SK-N-SH (cell line): ENCODE measurements at regions not wholly inside any gene's neighbourhood (a gene's known extent, or its start where the extent isn't known, plus 50 kb on each side); places are given as distances from the start of the nearest gene placed in this dataset.

Source experiments
- CTCF ChIA-PET: fragments of 300-600, 350-600 bp; formaldehyde crosslinking; extraction: SDS; loops from one replicate; lab custom pipeline; 2021; lab: Yijun Ruan, JAX
- POLR2A ChIA-PET: fragments of 350-600 bp; sonication (Branson Sonifier 250); formaldehyde crosslinking; extraction: SDS; loops from one replicate; lab custom pipeline; 2020; ENCODE audit warnings: antibody characterized with exemption, inconsistent platforms; lab: Yijun Ruan, JAX
- DNase-seq: peaks from one replicate; pipeline ENCODE4 v3.0.0; 2012
- H2AFZ ChIP-seq: fragments of 200-600 bp; sonication (generic); 2 replicates; pipeline ENCODE4 v1.8.1; 2016; ENCODE audit warnings: antibody characterized with exemption, mild to moderate bottlenecking, low read depth
- H3F3A ChIP-seq: fragments of 200-600 bp; sonication (generic); replicated peaks from 2 replicates; pipeline ENCODE3; 2016; ENCODE audit warnings: antibody characterized with exemption, mild to moderate bottlenecking; ENCODE audit not compliant: insufficient read depth
- H3K27ac ChIP-seq, 2 experiments: fragments of 200-500 bp in 1 of 2; fragments of 200-600 bp in 1 of 2; sonication (Bioruptor generic) in 1 of 2; sonication (generic), shearing (Covaris generic) in 1 of 2; 2 replicates each; pipeline versions ENCODE4 v1.5.1 to v1.6.1; 2014 to 2016; ENCODE audit warnings: low read depth in 2 of 2, inconsistent platforms in 1 of 2, low read length in 1 of 2, mild to moderate bottlenecking in 1 of 2, mixed read lengths in 1 of 2
- H3K27me3 ChIP-seq: fragments of 200-600 bp; sonication (generic), shearing (Covaris generic); 2 replicates; pipeline ENCODE4 v1.6.1; 2016; ENCODE audit warnings: mixed run types; ENCODE audit not compliant: insufficient read depth
- H3K36me3 ChIP-seq, 2 experiments: fragments of 200-500 bp in 1 of 2; fragments of 200-600 bp in 1 of 2; sonication (Bioruptor generic) in 1 of 2; sonication (generic) in 1 of 2; replicated peaks in 1 of 2; 2 replicates each; pipeline versions ENCODE3 to v1.5.1; 2014 to 2016; ENCODE audit warnings: low read length in 1 of 2, mild to moderate bottlenecking in 1 of 2; ENCODE audit not compliant: insufficient read depth in 2 of 2, control insufficient read depth in 1 of 2
- H3K4me1 ChIP-seq, 2 experiments: fragments of 200-500 bp in 1 of 2; fragments of 200-600 bp in 1 of 2; sonication (Bioruptor generic) in 1 of 2; sonication (generic), shearing (Covaris generic) in 1 of 2; 2 replicates each; pipeline versions ENCODE4 v1.5.1 to v1.6.1; 2014 to 2016; ENCODE audit warnings: low read depth in 1 of 2, low read length in 1 of 2, mixed run types in 1 of 2; ENCODE audit not compliant: insufficient read depth in 2 of 2, control insufficient read depth in 1 of 2
- H3K4me2 ChIP-seq: fragments of 200-600 bp; sonication (generic), shearing (Covaris generic); 2 replicates; pipeline ENCODE4 v1.6.1; 2017; ENCODE audit warnings: mixed run types
- H3K4me3 ChIP-seq, 2 experiments: fragments of 200-500 bp in 1 of 2; fragments of 200-600 bp in 1 of 2; sonication (Bioruptor generic) in 1 of 2; sonication (generic), shearing (Covaris generic) in 1 of 2; 2 replicates each; pipeline versions ENCODE4 v1.5.1 to v1.8.1; 2014 to 2016; ENCODE audit warnings: low read depth in 2 of 2, inconsistent platforms in 1 of 2, low read length in 1 of 2, mild to moderate bottlenecking in 1 of 2, mixed read lengths in 1 of 2, moderate library complexity in 1 of 2
- H3K79me2 ChIP-seq: fragments of 200-600 bp; sonication (generic); 2 replicates; pipeline ENCODE4 v1.8.1; 2017; ENCODE audit warnings: mild to moderate bottlenecking; ENCODE audit not compliant: insufficient read depth
- H3K9ac ChIP-seq: fragments of 200-600 bp; sonication (generic); 2 replicates; pipeline ENCODE4 v1.6.1; 2017; ENCODE audit warnings: mixed run types
- H3K9me2 ChIP-seq: fragments of 200-600 bp; sonication (generic); 2 replicates; pipeline ENCODE4 v1.6.1; 2017; ENCODE audit warnings: mixed run types
- H3K9me3 ChIP-seq: fragments of 200-600 bp; sonication (generic); 2 replicates; pipeline ENCODE4 v1.6.1; 2017; ENCODE audit warnings: mixed run types, mild to moderate bottlenecking, moderate library complexity
- H4K20me1 ChIP-seq: fragments of 200-600 bp; sonication (generic); 2 replicates; pipeline ENCODE4 v1.6.1; 2017; ENCODE audit warnings: mild to moderate bottlenecking, mixed run types; ENCODE audit not compliant: insufficient read depth
- CHD2 ChIP-seq: fragments of 150-350 bp; IDR thresholded peaks from 2 replicates; pipeline ENCODE4 v1.6.1; 2018; ENCODE audit warnings: low read length; ENCODE audit not compliant: partially characterized antibody
- ELF1 ChIP-seq: IDR thresholded peaks from 2 replicates; pipeline ENCODE4 v1.4.0; 2012
- EP300 ChIP-seq, 2 experiments: IDR thresholded peaks; 2 replicates each; pipeline versions ENCODE4 v1.4.0 to v1.6.1; 2012; ENCODE audit warnings: borderline replicate concordance in 1 of 2, low read depth in 1 of 2, low read length in 1 of 2
- FOSL2 ChIP-seq: IDR thresholded peaks from 2 replicates; pipeline ENCODE4 v1.4.0; 2012; ENCODE audit warnings: low read depth, mild to moderate bottlenecking, moderate library complexity, borderline replicate concordance
- GABPA ChIP-seq: IDR thresholded peaks from 2 replicates; pipeline ENCODE4 v1.4.0; 2012; ENCODE audit warnings: low read depth, mild to moderate bottlenecking
- GATA2 ChIP-seq: sonication (generic); formaldehyde crosslinking; IDR thresholded peaks from 2 replicates; pipeline ENCODE4 v1.5.0; 2020; ENCODE audit warnings: mild to moderate bottlenecking, missing genetic modification reagents
- MEF2A ChIP-seq: IDR thresholded peaks from 2 replicates; pipeline ENCODE4 v1.4.0; 2012; ENCODE audit warnings: low read depth, borderline replicate concordance
- MXI1 ChIP-seq: IDR thresholded peaks from 2 replicates; pipeline ENCODE4 v1.6.1; 2012; ENCODE audit warnings: mild to moderate bottlenecking, low read depth, low read length, improper control_type of control experiment
- NFIC ChIP-seq: IDR thresholded peaks from 2 replicates; pipeline ENCODE4 v1.4.0; 2012; ENCODE audit warnings: borderline replicate concordance
- NRF1 ChIP-seq: IDR thresholded peaks from 2 replicates; pipeline ENCODE4 v1.6.1; 2012; ENCODE audit warnings: low read depth, mild to moderate bottlenecking, low read length
- RCOR1 ChIP-seq: fragments of 150-350 bp; IDR thresholded peaks from 2 replicates; pipeline ENCODE4 v1.6.1; 2017; ENCODE audit warnings: antibody characterized with exemption, low read length
- RFX5 ChIP-seq: IDR thresholded peaks from 2 replicates; pipeline ENCODE4 v1.6.1; 2012; ENCODE audit warnings: mild to moderate bottlenecking, improper control_type of control experiment, low read length
- RXRA ChIP-seq: IDR thresholded peaks from 2 replicates; pipeline ENCODE4 v1.4.0; 2012; ENCODE audit warnings: low read depth, mild to moderate bottlenecking, borderline replicate concordance
- SIN3A ChIP-seq: IDR thresholded peaks from 2 replicates; pipeline ENCODE4 v1.6.1; 2012; ENCODE audit warnings: low read depth, mild to moderate bottlenecking, low read length, moderate library complexity, borderline replicate concordance
- SMC3 ChIP-seq: IDR thresholded peaks from 2 replicates; pipeline ENCODE4 v1.6.1; 2012; ENCODE audit warnings: low read depth, low read length, improper control_type of control experiment
- TAF1 ChIP-seq: IDR thresholded peaks from 2 replicates; pipeline ENCODE4 v1.6.1; 2012; ENCODE audit warnings: low read depth, mild to moderate bottlenecking, low read length, moderate library complexity, borderline replicate concordance
- TCF12 ChIP-seq: IDR thresholded peaks from 2 replicates; pipeline ENCODE4 v1.4.0; 2012
- TEAD4 ChIP-seq: IDR thresholded peaks from 2 replicates; pipeline ENCODE4 v1.4.0; 2012; ENCODE audit warnings: mild to moderate bottlenecking, borderline replicate concordance; ENCODE audit not compliant: insufficient read depth
- YY1 ChIP-seq: IDR thresholded peaks from 2 replicates; pipeline ENCODE4 v1.4.0; 2012; ENCODE audit warnings: low read depth, mild to moderate bottlenecking
- WGBS: methylation state at CpG from one replicate; pipeline ENCODE4 v1.1.6; 2017; ENCODE audit warnings: low lambda C conversion rate; 5-methylcytosine and 5-hydroxymethylcytosine counted together
- TF ChIP-seq, protein P1 (sequence below): IDR thresholded peaks from 2 replicates; pipeline ENCODE4 v1.4.0; 2012; ENCODE audit warnings: low read depth, borderline replicate concordance
- TF ChIP-seq, protein P2 (sequence below): fragments of 200-600 bp; sonication (generic); IDR thresholded peaks from 2 replicates; pipeline ENCODE4 v1.6.1; 2017; ENCODE audit warnings: antibody characterized with exemption, mild to moderate bottlenecking, moderate library complexity
- TF ChIP-seq, protein P3 (sequence below): IDR thresholded peaks from 2 replicates; pipeline ENCODE4; 2012

DNA sequence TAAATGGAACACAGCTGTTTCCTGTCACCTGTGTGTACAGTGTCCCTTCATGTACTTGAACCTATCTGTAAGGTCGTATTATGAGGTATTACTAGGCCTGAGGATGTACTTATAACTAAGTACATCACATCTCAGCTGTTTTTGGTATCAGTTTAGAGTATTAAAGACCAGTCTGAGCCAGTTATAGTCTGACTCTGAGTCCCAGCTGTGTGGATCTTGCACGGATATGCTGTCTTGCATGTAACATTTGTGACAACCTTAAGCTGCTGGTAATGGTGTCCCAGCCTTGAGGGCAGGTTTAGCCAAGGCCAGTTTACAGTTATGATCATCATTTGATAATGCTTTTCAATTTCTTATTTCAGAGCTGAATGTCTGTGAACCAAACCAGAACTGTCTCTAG, 496.3 kb downstream of the SLC4A3 start:
- H3K27ac ChIP-seq, result no peak overlapping the region
- no peak for DNase-seq
- 9% methylated on average over 2 of the region's 2 CpGs for WGBS
- CTCF ChIA-PET, result interaction anchor here (0.6 kb wide), 1 partner anchor 560 kb away, joined by 3 read pairs; no protein-coding TSS in a partner anchor
- no peaks in the 10 kb centered on the region for H3K27me3 ChIP-seq
- H3K36me3 ChIP-seq, result no peaks in the 10 kb centered on the region
- no peaks in the 10 kb centered on the region for H3K9me2 ChIP-seq
- POLR2A ChIA-PET, result no interaction called here
- H3F3A ChIP-seq, result no peaks in the 10 kb centered on the region
- no peak overlapping the region for H3K9ac ChIP-seq
- H2AFZ ChIP-seq, result no peak overlapping the region
- TF ChIP-seq RFX5, result no peak
- TF ChIP-seq EP300 (IDR thresholded peaks at IDR 0.05; ENCODE audit: borderline replicate concordance in 1 of 2, low read depth in 1 of 2, low read length in 1 of 2), result no peak
- TF ChIP-seq ELF1, result no peak
- TF ChIP-seq MEF2A, result no peak
- TF ChIP-seq NRF1, result no peak
- TF ChIP-seq, protein P1, sequence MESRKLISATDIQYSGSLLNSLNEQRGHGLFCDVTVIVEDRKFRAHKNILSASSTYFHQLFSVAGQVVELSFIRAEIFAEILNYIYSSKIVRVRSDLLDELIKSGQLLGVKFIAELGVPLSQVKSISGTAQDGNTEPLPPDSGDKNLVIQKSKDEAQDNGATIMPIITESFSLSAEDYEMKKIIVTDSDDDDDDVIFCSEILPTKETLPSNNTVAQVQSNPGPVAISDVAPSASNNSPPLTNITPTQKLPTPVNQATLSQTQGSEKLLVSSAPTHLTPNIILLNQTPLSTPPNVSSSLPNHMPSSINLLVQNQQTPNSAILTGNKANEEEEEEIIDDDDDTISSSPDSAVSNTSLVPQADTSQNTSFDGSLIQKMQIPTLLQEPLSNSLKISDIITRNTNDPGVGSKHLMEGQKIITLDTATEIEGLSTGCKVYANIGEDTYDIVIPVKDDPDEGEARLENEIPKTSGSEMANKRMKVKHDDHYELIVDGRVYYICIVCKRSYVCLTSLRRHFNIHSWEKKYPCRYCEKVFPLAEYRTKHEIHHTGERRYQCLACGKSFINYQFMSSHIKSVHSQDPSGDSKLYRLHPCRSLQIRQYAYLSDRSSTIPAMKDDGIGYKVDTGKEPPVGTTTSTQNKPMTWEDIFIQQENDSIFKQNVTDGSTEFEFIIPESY, result no peak
- TF ChIP-seq GATA2 (CRISPR knock-in tag), result no peak
- TF ChIP-seq, all 33 proteins: peak for 0
- Histone ChIP-seq H3K79me2 (no peaks in the 10 kb centered on the region), H3K4me2 (no peak overlapping the region), H4K20me1 (no peaks in the 10 kb centered on the region), H3K9me3 (no peaks in the 10 kb centered on the region), H3K4me1 (no peaks in the 10 kb centered on the region), H3K4me3 (no peak overlapping the region)

GRCh38 chr2:220125551-220125950, 498.1 kb downstream of the SLC4A3 start:
- Histone ChIP-seq H3K27me3 (no peaks in the 10 kb centered on the region), H3K9ac (no peak overlapping the region), H3K9me2 (no peaks in the 10 kb centered on the region), H3K4me3 (no peak overlapping the region), H3F3A (no peaks in the 10 kb centered on the region), H3K79me2 (no peaks in the 10 kb centered on the region), H4K20me1 (no peaks in the 10 kb centered on the region), H2AFZ (no peak overlapping the region), H3K27ac (no peak overlapping the region), H3K36me3 (no peaks in the 10 kb centered on the region), H3K9me3 (no peaks in the 10 kb centered on the region), H3K4me2 (no peak overlapping the region), H3K4me1 (no peaks in the 10 kb centered on the region)
- CTCF ChIA-PET, result no interaction called here
- POLR2A ChIA-PET, result no interaction called here
- TF ChIP-seq CHD2, result no peak
- no peak for TF ChIP-seq SIN3A
- TF ChIP-seq, protein P2, sequence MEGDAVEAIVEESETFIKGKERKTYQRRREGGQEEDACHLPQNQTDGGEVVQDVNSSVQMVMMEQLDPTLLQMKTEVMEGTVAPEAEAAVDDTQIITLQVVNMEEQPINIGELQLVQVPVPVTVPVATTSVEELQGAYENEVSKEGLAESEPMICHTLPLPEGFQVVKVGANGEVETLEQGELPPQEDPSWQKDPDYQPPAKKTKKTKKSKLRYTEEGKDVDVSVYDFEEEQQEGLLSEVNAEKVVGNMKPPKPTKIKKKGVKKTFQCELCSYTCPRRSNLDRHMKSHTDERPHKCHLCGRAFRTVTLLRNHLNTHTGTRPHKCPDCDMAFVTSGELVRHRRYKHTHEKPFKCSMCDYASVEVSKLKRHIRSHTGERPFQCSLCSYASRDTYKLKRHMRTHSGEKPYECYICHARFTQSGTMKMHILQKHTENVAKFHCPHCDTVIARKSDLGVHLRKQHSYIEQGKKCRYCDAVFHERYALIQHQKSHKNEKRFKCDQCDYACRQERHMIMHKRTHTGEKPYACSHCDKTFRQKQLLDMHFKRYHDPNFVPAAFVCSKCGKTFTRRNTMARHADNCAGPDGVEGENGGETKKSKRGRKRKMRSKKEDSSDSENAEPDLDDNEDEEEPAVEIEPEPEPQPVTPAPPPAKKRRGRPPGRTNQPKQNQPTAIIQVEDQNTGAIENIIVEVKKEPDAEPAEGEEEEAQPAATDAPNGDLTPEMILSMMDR, result no peak
- TF ChIP-seq, protein P3, sequence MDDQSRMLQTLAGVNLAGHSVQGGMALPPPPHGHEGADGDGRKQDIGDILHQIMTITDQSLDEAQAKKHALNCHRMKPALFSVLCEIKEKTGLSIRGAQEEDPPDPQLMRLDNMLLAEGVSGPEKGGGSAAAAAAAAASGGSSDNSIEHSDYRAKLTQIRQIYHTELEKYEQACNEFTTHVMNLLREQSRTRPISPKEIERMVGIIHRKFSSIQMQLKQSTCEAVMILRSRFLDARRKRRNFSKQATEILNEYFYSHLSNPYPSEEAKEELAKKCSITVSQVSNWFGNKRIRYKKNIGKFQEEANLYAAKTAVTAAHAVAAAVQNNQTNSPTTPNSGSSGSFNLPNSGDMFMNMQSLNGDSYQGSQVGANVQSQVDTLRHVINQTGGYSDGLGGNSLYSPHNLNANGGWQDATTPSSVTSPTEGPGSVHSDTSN, result no peak
- TF ChIP-seq NFIC, result no peak
- no peak for TF ChIP-seq FOSL2
- TF ChIP-seq RCOR1, result no peak
- no peak for TF ChIP-seq RXRA
- no peak for TF ChIP-seq YY1
- TF ChIP-seq RFX5, result no peak
- no peak for TF ChIP-seq NRF1
- TF ChIP-seq SMC3, result no peak
- no peak for TF ChIP-seq TAF1
- TF ChIP-seq MXI1, result no peak
- no peak for TF ChIP-seq GABPA
- no peak for TF ChIP-seq TEAD4
- no peak for TF ChIP-seq TCF12
- WGBS, result 22% methylated on average over 8 of the region's 8 CpGs
- DNase-seq, result no peak
